GM23248 (cell line): ENCODE measurements at regions not wholly inside any gene's neighbourhood (a gene's known extent, or its start where the extent isn't known, plus 50 kb on each side); places are given as distances from the start of the nearest gene placed in this dataset.

Source experiments
- EZH2 ChIP-seq: fragments of 200-600 bp; sonication (generic); IDR thresholded peaks from 2 replicates; pipeline ENCODE4 v1.6.1; 2018; ENCODE audit warnings: antibody characterized with exemption, mild to moderate bottlenecking; ENCODE audit not compliant: insufficient read depth, poor library complexity, severe bottlenecking
- EZH2phosphoT487 ChIP-seq: fragments of 200-600 bp; sonication (generic); IDR thresholded peaks from 2 replicates; pipeline ENCODE4 v1.6.1; 2018; ENCODE audit warnings: antibody characterized with exemption, moderate library complexity, mild to moderate bottlenecking, low read depth; ENCODE audit not compliant: insufficient read depth

DNA sequence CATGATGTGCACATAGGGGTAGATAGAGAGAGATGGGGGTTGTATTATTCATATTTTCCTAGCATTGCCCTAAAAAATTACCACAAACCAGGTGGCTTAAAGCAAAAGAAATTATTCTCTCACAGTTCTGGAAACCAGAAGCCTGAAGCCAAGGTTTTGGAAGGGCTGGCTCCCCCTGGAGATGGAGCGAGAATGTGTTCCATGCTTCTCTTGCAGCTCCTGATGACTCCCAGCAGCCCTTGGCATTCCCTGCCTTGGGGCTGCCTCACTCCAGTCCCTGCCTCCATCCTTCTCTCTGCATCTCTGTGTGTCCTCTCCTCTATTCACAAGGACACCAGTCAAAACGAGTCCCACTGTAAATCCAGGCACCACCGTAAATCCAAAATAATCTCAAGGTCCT, 91.5 kb upstream of the FAM174B start:
- TF ChIP-seq EZH2: no peak
- no peak for TF ChIP-seq EZH2phosphoT487
